ENCODE measurements at regions not wholly inside any gene's neighbourhood (a gene's known extent, or its start where the extent isn't known, plus 50 kb on each side); places are given as distances from the start of the nearest gene placed in this dataset.

GRCh38 chr4:185904381-185904780, 92.4 kb upstream of the SORBS2 start:
- no peak for TF ChIP-seq CTCF (IDR thresholded peaks at IDR 0.05)
- no peak for TF ChIP-seq POLR2AphosphoS5 (IDR thresholded peaks at IDR 0.05)
- no peak for TF ChIP-seq POLR2A (IDR thresholded peaks at IDR 0.05)

Data from breast epithelium (tissue), 3 donors.